Colon (tissue), 2 donors: ENCODE measurements at regions not wholly inside any gene's neighbourhood (a gene's known extent, or its start where the extent isn't known, plus 50 kb on each side); places are given as distances from the start of the nearest gene placed in this dataset.

Source experiments
- FAIRE-seq: peaks from 2 replicates; lab custom pipeline; 2012; peaks lifted over from hg19 to GRCh38; lab: Jason Lieb, UNC
- donor health status: control.
- donor health status: control.

DNA sequence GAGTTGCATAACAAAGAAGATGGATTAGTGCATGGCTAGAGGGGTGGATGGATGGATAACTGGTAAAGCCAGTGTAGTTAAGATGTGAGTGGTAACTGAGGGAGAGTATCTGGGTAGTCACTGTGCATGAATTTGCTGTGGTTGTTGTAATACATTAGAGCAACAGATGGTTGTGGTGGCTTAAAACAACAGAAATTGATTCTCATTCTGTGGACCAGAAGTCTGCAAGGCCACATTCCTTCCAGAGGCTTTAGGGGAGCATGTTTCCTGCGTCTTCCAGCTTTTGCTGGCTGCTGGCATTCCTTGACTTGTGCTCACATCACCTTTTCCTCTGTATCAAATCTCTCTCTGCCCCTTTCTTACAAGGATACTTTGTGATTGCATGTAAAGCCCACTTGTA lies 155.4 kb downstream of the ASB1 start:
- no peak for FAIRE-seq

DNA sequence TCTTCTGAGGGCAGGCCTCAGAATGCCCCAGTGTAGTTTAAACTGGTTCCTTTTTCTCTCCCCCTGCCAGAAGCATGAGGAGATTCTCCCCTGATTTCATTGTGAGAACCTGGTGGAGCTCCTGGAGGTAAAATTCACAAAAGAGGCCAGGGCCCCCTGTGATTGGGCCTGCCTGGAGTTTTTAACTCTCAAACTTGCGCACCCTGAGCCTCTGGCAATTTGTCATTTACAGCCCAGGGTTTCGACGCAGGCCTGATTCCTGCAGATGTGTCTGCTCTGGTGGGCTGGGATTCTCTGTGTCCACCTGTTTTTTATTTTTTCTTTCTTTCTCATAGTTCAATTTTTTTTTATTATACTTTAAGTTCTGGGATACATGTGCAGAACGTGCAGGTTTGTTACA lies 157.9 kb downstream of the ASB1 start:
- FAIRE-seq: no peak

DNA sequence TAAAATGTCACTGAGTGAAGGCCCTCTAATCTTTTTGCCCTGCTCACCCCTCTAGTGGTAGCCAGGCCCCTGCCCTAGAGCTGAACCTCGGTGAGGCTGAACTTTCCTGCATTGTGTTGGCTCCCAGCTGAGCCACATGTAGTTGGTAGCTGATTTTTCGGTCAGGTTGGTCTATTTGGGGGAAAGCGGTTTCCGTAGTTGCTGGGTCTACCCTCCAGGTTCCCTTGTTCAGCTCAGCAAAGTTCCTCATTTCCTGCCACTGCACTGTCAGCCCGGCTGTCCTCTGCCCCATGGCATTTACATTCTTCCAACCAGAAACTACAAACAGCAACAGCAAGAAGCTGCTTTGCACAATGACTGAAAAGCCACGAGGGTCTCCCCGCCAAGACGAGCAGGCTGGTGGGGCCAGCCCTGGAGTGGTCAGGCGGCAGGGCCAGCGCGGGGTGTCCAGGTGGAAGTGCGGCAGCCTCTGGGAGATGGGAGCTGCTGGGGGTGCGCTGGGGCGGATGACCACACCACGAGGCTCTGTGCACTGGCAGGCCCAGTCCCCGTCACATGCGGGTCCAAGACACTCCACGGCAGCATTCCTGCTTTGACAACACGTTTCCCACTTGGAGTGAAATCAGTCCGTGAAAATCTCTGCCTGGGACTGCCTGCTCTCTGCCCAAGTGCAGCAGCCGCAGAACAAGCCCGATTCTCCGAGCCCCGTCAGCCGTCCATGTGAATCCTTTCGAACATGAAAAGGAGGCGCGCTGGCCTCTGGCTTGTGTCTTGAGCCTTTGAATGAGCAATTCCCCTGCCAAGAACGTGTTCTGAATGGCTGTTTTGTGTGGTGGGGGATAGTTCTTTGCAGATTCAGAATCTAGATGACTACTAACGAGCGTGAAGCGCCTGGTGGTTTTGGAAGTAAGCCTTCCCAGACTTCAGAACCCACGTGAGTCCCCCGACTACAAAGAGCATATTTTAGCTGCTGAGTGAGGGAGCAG lies 159.4 kb downstream of the ASB1 start:
- no peak for FAIRE-seq

DNA sequence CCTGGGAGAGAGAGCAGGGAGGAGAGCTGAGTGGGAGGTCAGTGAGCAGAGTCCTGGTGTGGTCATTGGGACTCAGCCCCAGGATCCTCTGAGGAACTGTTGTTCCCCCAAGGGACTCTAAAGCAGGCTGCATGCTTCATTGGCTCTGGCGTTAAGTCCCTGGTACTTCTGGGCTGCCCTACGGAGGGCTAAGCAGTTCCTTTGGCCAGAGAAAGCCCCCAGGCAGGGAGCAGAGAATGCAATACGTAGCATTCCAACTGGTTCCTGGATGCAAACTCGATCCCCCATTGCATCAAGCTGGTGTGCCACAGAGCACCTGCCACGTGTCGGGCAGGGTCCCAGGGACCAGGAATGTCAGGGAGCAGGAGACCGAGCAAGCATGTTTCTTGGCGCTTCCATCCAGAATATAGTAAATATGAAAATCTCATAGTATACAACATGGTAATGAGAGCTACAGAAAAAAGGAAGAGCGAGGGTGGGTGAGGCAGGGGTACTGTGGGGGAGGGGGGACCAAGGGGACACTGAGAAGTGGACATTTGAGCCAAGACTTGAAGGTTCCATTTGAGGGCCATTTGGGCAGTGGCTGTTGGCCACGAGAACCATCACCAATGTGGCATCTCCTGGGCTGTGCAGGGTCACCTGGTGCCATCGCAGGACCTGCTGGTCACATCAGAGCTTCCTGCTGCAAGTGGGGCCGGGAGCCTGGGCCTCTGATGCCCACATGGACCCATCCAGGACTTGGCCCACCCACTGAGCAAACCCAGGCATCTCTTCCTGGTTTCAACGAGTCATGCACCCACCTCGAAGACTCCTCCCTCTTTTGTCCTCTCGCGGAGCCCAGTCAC lies 160.4 kb downstream of the ASB1 start:
- FAIRE-seq: no peak

DNA sequence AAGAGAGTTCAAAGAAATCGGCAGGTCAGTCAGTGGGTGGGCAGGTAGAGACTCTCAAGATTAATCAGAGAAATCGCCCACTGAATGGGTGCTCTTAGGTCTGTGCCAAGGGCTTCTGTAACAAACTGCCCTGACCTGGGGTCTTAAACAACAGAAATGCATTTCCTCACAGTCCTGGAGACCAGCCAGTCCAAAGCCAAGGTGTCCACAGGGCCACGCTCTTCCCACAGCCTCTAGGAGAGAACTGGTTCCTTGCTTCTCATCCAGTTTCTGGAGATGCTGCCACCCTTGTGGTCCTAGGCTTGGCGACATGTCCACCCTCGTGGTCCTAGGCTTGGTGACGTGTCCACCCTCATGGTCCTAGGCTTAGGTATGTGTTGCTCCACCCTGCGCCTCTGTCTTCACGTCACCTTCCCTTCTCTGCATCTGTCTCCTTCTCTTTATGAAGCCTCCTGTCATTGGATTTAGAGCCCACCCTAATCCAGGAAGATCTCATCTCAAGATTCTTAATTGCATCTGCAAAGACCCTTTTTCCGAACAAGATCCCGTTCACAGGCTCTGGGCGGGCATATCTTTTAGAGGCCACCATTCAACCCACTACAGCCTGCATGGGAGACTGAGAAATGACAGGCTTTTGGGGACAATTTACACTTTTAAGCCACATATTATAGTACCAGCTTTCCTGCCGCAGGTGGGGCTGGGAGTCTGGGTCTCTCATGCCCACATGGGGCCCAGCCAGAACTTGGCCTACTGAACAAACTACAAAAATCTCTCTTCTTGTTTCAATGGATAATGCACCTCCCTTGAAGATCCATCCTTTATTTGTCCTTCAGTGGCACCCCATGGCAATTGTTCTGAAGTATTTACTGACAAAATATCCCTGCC lies 161.3 kb downstream of the ASB1 start:
- no peak for FAIRE-seq

DNA sequence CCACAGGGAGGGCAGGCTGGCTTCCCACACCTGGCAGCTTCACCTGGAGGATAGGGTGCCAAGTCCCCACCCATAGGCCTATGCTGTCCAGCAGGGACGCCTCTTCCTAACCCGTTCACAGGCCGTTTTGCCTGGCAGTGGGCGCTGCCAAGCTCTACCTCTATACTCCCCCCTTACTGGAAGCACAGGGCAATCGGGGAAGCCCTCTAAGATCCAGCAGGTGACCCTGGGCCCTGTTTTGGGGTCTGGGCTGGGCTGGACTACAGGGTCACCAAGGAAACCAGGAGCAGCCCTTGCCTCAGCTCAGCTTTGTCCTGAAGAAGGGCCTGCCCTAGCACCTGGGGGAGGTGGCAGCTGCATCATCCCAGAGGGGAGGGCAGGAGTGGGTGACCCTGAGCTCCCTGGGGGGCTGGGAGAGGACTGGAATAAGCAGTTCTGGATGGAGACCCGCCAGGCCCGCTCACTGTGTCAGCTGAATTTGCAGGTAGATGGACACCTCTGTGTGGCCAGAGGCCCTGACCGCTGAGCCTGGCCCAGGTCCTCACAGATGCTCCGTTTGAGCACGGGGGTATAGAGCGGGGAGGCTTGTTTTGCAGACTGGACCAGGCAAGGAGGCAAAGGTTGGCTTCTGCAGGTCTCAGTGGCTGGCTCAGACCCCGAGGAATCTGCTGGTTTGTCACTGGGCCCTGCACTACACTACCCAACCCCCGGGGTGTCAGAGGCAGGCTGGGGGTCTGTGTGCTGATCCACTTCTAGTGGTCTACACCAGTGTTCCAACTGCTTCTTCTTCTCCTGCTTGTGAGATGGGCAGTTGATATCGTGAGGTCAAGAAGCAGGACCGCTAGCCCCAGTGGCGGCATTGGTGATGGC lies 163.1 kb downstream of the ASB1 start:
- no peak for FAIRE-seq

DNA sequence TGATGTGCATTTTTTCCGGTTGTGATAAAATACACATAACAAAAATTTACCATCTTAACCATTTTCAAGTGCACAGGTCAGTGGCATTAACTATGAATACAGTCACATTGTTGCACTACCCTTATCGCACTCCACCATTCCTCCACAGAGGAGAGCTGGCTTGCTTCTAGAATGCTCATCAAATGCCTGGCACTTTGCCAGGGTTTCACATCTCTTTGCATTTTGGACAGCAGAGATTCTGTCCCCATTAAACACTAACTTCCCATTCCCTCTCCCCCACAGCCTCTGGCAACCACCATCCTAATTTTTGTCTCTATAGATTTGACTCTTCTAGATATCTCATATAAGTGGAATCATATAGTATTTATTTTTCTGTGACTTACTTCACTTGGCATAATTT lies 165.0 kb downstream of the ASB1 start:
- no peak for FAIRE-seq

DNA sequence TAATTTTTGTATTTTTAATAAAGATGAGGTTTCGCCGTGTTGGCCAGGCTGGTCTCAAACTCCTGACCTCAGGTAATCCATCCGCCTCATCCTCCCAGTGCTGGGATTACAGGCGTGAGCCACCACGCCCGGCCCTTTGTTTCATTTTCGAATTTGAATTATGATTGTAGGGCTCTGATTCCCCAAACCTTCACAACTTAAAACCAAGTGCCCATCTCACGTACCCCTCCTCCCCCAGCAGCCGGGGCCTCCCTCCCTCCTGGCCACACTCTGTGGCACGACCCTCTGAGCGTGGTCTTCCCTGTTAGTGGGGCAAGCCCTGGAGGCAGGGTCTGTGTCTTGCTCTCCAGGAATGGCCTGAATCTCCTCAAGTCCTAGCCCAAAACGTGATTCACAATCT lies 166.5 kb downstream of the ASB1 start:
- no peak for FAIRE-seq

DNA sequence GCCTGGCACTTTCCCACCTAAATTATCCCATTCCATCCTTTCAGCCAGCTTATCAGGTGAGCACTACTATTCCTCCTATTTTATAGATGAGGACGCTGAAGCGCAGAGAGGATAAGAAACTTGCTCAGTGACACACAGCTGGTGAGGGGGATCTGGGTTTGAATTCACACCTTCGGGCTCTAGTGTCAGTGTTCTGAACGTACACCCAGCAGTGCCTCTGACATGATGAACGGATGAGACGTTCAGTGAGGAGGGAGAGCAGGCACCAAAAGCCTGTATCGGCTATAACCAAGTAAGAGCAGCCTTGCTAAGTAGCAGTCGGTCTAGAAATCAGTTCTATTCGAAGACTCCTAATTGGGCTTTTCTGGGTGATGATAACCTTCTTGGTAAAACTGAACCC lies 167.0 kb downstream of the ASB1 start:
- no peak for FAIRE-seq

DNA sequence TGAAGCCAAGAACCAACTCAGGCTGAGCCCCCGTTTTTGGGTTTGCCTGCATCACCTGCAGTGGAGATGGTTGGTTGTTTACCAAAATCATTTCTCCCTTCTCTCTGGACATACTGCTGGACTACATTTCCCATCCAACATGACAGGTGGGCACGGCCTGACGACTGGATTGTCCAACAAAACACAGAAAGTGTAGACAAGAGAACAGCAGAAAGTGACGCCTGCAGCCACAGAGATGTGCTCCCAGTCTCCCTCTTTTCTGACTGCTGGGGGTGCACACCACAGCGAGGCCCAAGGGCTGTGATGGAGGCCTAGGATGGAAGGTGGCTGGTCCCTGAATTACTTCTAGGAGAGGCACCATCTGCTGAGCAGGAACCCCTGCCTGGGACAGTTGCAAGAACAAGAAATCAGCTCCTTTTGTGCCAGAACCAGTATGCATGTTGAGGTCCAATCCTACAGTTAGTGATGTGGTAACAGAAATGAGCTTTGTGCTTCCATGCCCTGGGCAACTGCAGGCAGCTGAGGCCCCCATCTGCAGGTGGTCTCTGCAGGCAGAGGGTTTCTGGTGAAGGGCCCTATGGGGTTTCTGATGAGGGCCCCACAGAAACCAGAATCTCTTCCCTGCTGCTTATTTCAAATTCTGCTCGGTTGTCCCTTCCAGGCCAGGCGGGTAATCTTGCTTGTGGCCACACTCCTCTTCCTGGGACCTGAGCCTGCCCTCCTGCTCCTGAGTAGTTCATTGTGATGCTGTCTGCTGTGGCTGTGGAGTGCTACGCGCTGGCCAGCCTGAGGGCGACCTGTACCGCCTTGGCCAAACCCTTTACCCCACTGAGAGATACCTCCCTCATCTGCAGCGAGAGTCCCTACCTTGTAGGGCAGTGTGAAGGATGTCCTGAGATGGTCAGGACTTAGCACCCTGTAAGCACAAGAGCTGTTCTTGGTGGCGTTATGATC lies 168.3 kb downstream of the ASB1 start:
- FAIRE-seq: no peak

DNA sequence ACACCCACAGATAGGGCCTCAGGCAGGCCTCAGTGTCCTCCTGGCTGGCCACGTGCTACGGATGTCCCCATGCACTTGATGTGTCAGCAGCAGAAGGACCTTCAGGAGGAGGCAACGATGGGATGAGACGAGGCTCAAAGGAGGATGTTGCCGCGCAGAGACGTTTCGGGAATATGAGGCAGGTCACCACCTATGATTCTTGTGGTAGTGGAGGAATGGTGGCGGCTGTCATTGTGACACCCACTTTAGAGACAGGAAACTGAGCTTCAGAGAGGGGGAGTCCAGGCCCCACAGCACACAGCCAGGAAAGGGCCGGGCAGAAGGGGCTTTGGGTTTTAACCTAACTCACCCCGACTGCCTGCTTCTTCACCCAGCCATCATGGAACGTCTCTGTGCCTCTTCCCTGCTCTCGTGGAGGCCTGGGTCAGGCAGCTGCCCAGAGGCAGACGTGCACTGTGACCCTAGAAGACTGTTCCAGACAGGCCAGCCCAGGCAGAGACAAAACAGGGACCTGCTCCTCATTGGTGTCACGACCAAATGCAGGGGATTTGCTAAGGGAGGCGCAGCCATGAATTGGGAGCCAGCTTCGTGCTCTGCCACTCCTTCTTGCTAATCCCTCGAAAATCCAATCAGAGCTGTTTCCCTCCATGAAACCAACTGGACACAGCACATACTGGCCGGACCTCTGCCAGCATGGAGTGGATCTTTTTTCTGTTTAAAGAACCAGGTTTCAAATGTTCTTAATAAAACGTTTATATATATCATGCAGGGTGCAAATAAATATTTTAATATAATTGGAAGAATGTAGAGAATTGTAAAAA lies 169.2 kb downstream of the ASB1 start:
- no peak for FAIRE-seq

DNA sequence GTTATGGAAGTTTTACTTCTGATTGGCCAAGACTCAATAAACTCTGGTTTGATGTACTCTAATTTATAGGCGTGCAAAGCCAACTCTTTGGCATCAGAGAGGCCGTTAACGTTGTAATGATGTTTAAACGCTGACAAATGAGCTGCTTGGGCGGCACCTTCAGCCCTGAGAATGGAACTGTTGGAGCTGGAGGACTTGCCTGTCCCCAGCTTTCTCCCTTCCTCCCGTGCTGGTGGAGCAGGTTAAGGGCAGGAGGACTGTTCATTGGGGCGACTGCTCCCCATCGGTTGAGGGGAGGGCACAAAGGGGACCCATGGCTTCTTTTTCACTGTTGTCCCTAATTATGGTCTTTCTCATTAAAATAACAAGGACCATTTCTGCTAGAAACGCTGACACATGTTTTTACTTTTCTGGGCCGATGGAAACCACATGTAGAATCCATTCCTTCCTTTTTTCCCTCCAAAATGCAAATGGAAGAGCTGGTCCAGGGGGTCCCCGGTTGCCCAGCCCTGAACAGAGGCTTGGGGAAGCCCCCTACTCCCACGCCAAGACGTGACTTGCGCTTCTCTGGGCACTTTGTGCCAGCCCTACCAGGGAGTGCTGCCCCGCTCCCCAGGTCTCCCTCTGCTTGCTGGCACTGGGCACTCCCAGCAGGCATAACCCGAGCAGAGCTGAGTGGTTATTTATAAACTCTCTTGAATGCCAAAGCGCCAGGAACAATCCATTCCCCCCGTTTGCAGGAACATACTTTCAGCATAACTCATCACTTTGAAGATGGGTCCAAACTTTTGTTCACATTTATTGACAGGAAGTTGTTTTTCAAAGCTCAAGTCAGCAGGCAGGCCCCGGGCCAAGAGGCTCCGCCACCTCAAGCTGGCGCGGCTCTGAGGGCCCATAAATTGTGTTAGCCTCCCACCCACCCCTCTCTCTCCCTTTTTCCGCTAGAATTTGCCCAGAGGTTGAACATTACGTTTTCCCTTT lies 170.1 kb downstream of the ASB1 start:
- no peak for FAIRE-seq

DNA sequence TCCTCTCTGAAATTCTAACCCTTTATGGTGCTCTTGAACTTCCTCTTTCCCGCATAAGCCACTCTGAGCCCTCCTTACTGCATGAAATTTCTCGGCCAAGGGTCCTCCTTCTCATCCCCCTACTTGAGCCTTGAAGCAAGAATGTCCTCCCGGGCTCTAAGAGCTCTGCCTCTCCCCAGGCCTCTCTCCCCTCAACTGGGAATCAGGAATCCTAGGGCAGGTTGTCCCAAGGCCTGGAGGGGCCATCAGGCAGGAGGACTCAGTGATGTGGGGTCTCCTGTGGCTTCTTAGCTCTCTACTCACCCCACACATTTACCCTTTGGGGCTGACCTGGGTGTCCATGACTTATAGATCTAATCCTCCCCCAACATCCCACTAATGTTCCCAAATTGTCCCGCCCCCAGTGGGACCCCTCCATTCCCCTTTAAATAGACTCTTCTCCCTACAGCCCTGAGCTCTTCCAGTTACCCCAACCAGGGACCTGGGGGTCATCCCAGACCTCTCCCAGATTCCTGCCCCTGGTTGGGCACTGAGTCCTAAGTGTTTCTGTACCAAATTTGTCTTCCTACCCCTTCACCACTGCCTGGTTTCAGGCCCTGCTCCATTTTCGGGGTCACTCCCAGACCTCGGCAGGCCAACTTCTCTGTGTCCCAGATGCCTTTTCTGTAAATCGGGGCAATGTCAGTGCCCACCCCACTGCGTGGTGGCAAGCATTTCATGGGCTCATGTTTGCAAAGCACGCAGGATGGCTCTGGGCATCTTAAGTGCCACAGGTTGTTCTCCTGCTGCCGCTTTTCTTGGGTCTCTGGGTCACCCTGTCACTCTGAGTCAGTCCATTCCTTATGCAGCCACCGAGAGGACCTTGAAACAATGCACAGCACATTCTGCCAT lies 171.2 kb downstream of the ASB1 start:
- no peak for FAIRE-seq

DNA sequence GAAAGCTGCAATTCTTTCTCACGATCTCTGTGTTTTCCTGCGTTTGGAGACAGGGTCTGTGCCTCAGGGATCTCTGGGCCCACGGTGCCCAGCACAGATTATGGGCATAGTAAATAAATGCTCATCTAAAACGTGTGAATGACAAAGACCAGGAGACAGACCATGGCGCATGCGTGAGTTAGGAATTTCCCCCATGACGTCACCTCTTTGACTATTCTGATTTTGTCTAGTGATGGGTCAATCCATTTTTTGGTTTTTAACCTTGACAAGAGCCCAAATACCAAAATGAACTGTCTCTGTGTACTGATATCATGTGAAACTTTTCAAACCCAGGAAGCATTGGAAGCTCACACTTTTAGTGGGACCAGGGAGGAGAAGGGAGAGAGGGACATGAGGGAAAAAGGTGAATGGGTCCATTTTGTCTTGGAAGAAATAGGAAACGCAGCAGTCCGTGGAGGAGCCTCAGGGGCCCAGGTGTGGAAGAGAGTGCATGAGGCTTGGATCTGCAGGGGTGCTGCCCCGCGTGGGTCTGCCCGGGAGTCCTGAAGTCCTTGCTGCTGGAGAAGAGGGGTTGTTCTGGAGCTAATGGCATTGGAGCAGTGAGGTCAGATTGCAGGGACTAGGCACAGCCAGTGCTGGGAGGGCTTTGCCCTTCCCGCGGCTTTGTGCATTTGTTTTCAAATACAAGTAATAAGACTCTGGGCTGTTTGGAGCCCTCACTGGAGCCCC lies 172.2 kb downstream of the ASB1 start:
- no peak for FAIRE-seq

DNA sequence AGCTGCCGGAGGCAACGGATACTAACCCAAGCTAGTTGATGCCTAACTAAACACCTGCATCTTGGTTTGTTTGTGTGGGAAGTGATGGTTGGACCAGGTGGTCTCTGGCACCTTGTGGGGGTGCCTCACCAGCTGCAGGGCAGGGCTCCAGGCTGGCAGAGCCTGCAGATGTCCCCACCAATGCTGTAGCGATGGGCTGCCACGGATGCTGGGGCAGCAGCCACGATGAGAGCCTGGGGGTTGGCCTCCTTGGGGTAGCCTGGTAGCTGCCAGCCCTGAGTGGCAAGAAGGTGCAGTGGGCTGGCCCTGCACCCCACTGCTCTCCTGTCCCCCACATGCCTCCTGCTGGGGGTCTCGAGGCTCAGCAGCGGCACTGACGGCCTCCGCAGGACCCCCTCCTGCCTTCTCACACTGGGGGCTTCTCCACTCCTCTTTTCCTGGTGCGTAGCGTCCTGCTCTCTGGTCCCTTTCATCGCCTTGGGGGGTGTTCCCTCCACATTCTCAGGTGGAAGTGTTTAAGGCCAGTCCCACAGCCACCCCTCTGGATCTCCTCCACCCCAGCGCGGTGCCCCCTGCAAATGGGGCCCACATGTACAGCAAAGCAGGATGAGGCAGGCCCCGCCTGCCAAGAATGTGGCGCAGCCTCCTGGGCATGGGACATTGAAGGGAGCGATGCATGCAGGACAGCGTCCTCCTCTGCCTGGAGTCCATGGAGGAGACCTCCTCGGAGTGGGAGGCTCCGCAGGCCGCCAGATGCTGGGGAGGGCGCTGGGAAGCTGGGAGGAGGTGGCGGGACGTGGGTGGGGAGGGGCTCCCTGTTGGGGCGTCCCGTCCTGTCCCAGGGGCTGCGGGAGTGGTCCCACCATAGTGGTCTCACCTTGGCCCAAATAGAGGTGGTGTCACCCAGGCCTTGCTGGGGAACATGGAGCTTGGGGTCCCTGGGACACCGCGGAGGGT lies 173.1 kb downstream of the ASB1 start:
- FAIRE-seq: no peak
